Sigmoid colon (tissue), 6 donors: ENCODE measurements at regions not wholly inside any gene's neighbourhood (a gene's known extent, or its start where the extent isn't known, plus 50 kb on each side); places are given as distances from the start of the nearest gene placed in this dataset.

Source experiments
- DNase-seq: peaks from one replicate; pipeline ENCODE4 v3.0.0-alpha.2; 2019
- H3K27ac ChIP-seq, 4 donors: fragments of 200-600 bp; sonication (generic); one replicate each; pipeline ENCODE4 v1.5.1; 2016 to 2019; ENCODE audit warnings: mild to moderate bottlenecking in 1 of 4
- H3K27me3 ChIP-seq, 3 donors: fragments of 200-600 bp; sonication (generic); one replicate each; pipeline ENCODE4 v1.5.1; 2019; ENCODE audit warnings: mild to moderate bottlenecking in 1 of 3
- H3K36me3 ChIP-seq, 4 donors: fragments of 200-600 bp; sonication (generic); one replicate each; pipeline ENCODE4 v1.5.1; 2016 to 2019
- H3K4me1 ChIP-seq, 4 donors: fragments of 200-600 bp; sonication (generic); one replicate each; pipeline ENCODE4 v1.5.1; 2017 to 2019
- H3K4me3 ChIP-seq, 4 donors: fragments of 200-600 bp; sonication (generic); one replicate each; pipeline ENCODE4 v1.5.1; 2017 to 2019; ENCODE audit warnings: mild to moderate bottlenecking in 2 of 4, moderate library complexity in 1 of 4
- H3K9me3 ChIP-seq, 4 donors: fragments of 200-600 bp in 3 of 4; sonication (generic) in 3 of 4; one replicate each; pipeline versions ENCODE4 v1.5.1 to v1.6.1; 2013 to 2019
- CTCF ChIP-seq, 4 experiments: fragments of 450-650 bp in 3 of 4; fragments of 200-600 bp in 1 of 4; IDR thresholded peaks; one replicate each; pipeline ENCODE4 v1.5.1; 2016 to 2019; ENCODE audit warnings: antibody characterized with exemption in 4 of 4, mild to moderate bottlenecking in 3 of 4, moderate library complexity in 2 of 4
- EP300 ChIP-seq, 4 donors: sonication (generic); formaldehyde crosslinking; IDR thresholded peaks; one replicate each; pipeline ENCODE4 v1.6.1; 2017; ENCODE audit warnings: antibody characterized with exemption in 4 of 4
- POLR2A ChIP-seq, 2 donors: fragments of 450-650 bp; IDR thresholded peaks; one replicate each; pipeline ENCODE4 v1.6.1; 2016; ENCODE audit warnings: antibody characterized with exemption in 2 of 2, mild to moderate bottlenecking in 2 of 2, moderate library complexity in 2 of 2
- POLR2AphosphoS5 ChIP-seq, 4 donors: sonication (generic); formaldehyde crosslinking; IDR thresholded peaks; one replicate each; pipeline ENCODE4 v1.6.1; 2017; ENCODE audit warnings: antibody characterized with exemption in 4 of 4
- WGBS, 2 donors: extraction: QIAGEN DNeasy Blood & Tissue Kit; methylation state at CpG; one replicate each; pipeline ENCODE4 v1.1.7; 2013; 5-methylcytosine and 5-hydroxymethylcytosine counted together
- intact Hi-C: fragments of 100-400 bp; cut with DNase I; formaldehyde crosslinking; loops from one replicate; pipeline ENCODE4 v1.15.1; 2023
- donor health status: healthy with polysubstance abuse.
- donor health status: healthy.

DNA sequence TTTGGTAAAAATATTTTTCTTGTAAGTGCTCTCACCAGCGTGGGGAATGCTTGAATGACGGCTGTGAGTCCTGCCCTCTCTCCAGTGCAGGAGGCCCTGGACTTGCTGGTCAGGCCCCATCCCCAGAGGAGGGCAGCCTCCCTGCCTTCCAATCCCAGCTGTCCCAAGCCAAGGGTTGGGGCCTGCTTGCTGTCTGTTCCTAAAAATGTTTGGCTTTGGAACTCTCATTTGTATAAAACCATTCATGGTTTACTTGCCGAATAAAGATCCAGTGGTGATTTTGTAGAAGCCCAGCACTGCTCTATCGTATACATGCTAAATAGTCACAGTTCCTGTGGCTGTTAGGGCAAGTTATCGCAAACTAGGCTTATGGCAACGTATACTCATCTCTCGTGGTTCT is 121.7 kb downstream of the GLRX3 start:
- no peak for TF ChIP-seq EP300 (IDR thresholded peaks at IDR 0.05)
- TF ChIP-seq POLR2A (IDR thresholded peaks at IDR 0.05) = no peak
- no peak for TF ChIP-seq CTCF (IDR thresholded peaks at IDR 0.05)
- TF ChIP-seq POLR2AphosphoS5 (IDR thresholded peaks at IDR 0.05) = no peak
- no peaks in the 10 kb centered on the region for H3K9me3 ChIP-seq
- H3K27me3 ChIP-seq = no peaks in the 10 kb centered on the region
- no peak overlapping the region for H3K4me3 ChIP-seq
- no peak overlapping the region for H3K27ac ChIP-seq
- 87 to 92% methylated on average over 7 of the region's 7 CpGs for WGBS, 2 donors
- no peak for DNase-seq
- intact Hi-C loops = no loop called here
- H3K36me3 ChIP-seq = no peaks in the 10 kb centered on the region
- no peaks in the 10 kb centered on the region for H3K4me1 ChIP-seq

GRCh38 chr10:130259380-130259779 is 123.2 kb downstream of the GLRX3 start:
- Histone ChIP-seq H3K4me3 (no peak overlapping the region), H3K27me3 (no peaks in the 10 kb centered on the region), H3K9me3 (no peaks in the 10 kb centered on the region), H3K27ac (no peak overlapping the region), H3K36me3 (no peaks in the 10 kb centered on the region), H3K4me1 (no peaks in the 10 kb centered on the region)
- WGBS, 2 donors = 64 to 76% methylated on average over 6 of the region's 6 CpGs
- DNase-seq = no peak
- no peak for TF ChIP-seq POLR2AphosphoS5 (IDR thresholded peaks at IDR 0.05)
- no peak for TF ChIP-seq POLR2A (IDR thresholded peaks at IDR 0.05)
- TF ChIP-seq CTCF (IDR thresholded peaks at IDR 0.05) = no peak
- no peak for TF ChIP-seq EP300 (IDR thresholded peaks at IDR 0.05)
- intact Hi-C loops = no loop called here

- Histone ChIP-seq H3K4me3 (no peak overlapping the region), H3K4me1 (no peaks in the 10 kb centered on the region), H3K27ac (no peak overlapping the region), H3K9me3 (no peaks in the 10 kb centered on the region), H3K36me3 (no peaks in the 10 kb centered on the region), H3K27me3 (no peaks in the 10 kb centered on the region)
- intact Hi-C loops = no loop called here
- TF ChIP-seq EP300 (IDR thresholded peaks at IDR 0.05) (no peak), CTCF (IDR thresholded peaks at IDR 0.05) (no peak), POLR2A (IDR thresholded peaks at IDR 0.05) (no peak), POLR2AphosphoS5 (IDR thresholded peaks at IDR 0.05) (no peak)
- 77% methylated on average over 5 of the region's 5 CpGs for WGBS, 2 donors
- DNase-seq = no peak
Observed at GRCh38 chr10:130261306-130261705, 125.1 kb downstream of the GLRX3 start.

- H3K27me3 ChIP-seq = no peaks in the 10 kb centered on the region
- no peaks in the 10 kb centered on the region for H3K36me3 ChIP-seq
- 93 to 95% methylated on average over 11 of the region's 11 CpGs for WGBS, 2 donors
- DNase-seq = no peak
- H3K27ac ChIP-seq = no peak overlapping the region
- TF ChIP-seq POLR2A (IDR thresholded peaks at IDR 0.05) (no peak), POLR2AphosphoS5 (IDR thresholded peaks at IDR 0.05) (no peak), EP300 (IDR thresholded peaks at IDR 0.05) (no peak), CTCF (IDR thresholded peaks at IDR 0.05) (no peak)
- no peaks in the 10 kb centered on the region for H3K9me3 ChIP-seq
- intact Hi-C loops = no loop called here
- H3K4me1 ChIP-seq = no peaks in the 10 kb centered on the region
- H3K4me3 ChIP-seq = no peak overlapping the region
Observed at GRCh38 chr10:130261766-130262165, 125.6 kb downstream of the GLRX3 start.

DNA sequence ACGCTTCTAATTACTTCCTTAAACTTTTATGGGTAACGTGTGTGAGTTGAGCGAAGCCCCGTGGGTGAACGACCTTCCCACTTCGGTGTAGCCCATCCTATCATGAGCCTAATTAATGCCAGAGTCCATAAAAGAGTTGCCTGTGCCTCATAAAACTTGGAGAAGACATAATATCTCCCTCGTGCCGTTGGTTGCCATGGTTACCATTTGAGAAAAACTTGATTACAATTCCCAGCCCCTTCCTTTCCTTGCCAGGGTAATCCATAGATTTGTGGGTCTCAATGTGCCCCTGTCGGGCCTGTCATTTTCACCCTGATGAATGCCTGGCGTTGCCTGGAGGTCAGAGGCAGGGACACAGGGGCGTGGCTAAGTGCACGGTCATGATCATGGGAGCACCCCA is 127.1 kb downstream of the GLRX3 start:
- Histone ChIP-seq H3K27ac (no peak overlapping the region), H3K4me1 (no peaks in the 10 kb centered on the region)
- no peak for TF ChIP-seq CTCF (IDR thresholded peaks at IDR 0.05)

More for the DNA sequence above, 127.1 kb downstream of the GLRX3 start:
- intact Hi-C loops = no loop called here
- WGBS, 2 donors = 62 to 65% methylated on average over 12 of the region's 12 CpGs
- no peaks in the 10 kb centered on the region for H3K27me3 ChIP-seq
- no peak for DNase-seq
- no peaks in the 10 kb centered on the region for H3K36me3 ChIP-seq
- H3K9me3 ChIP-seq = no peaks in the 10 kb centered on the region
- H3K4me3 ChIP-seq = no peak overlapping the region
